K562 (cell line): ENCODE measurements at regions not wholly inside any gene's neighbourhood (a gene's known extent, or its start where the extent isn't known, plus 50 kb on each side); places are given as distances from the start of the nearest gene placed in this dataset.

Experiments
- BDP1 ChIP-seq: IDR thresholded peaks from 3 replicates; pipeline ENCODE4 v1.6.1; 2011; ENCODE audit not compliant: insufficient read length, insufficient read depth
- FOS ChIP-seq: IDR thresholded peaks from 3 replicates; pipeline ENCODE4 v1.6.1; 2011; ENCODE audit not compliant: insufficient read length; ENCODE audit errors: extremely low read depth
- GATA2 ChIP-seq: sonication (generic); formaldehyde crosslinking; IDR thresholded peaks from 2 replicates; pipeline ENCODE4 v1.4.0; 2020; ENCODE audit warnings: mild to moderate bottlenecking, missing genetic modification reagents
- HNRNPL ChIP-seq: fragments of 200-400 bp; formaldehyde crosslinking; IDR thresholded peaks from 2 replicates; pipeline ENCODE4 v1.6.1; 2017; ENCODE audit warnings: low read depth, mild to moderate bottlenecking, low read length
- HNRNPUL1 ChIP-seq: fragments of 200-400 bp; formaldehyde crosslinking; IDR thresholded peaks from 2 replicates; pipeline ENCODE4 v1.6.1; 2017; ENCODE audit warnings: low read length
- KAT7 ChIP-seq: sonication (generic); formaldehyde crosslinking; IDR thresholded peaks from 2 replicates; pipeline ENCODE4 v1.8.0; 2022; ENCODE audit warnings: missing genetic modification reagents, mild to moderate bottlenecking, borderline replicate concordance
- POLR2A ChIP-seq: fragments of 450-650 bp; conservative IDR thresholded peaks from 2 replicates; pipeline ENCODE4 v1.6.1; 2016
- RCOR1 ChIP-seq, 2 experiments: IDR thresholded peaks; 2 replicates each; pipeline ENCODE4 v1.6.1; 2012; ENCODE audit warnings: low read depth in 2 of 2, low read length in 2 of 2, borderline replicate concordance in 1 of 2, improper control_type of control experiment in 1 of 2
- RFX5 ChIP-seq: IDR thresholded peaks from 2 replicates; pipeline ENCODE4 v1.6.1; 2011; ENCODE audit warnings: low read depth, mild to moderate bottlenecking, improper control_type of control experiment, low read length
- SMARCC2 ChIP-seq: fragments of 450-650 bp; IDR thresholded peaks from 2 replicates; pipeline ENCODE4 v1.6.1; 2017; ENCODE audit warnings: antibody characterized with exemption, moderate library complexity, mild to moderate bottlenecking, low read depth
- SP1 ChIP-seq: sonication (generic); formaldehyde crosslinking; IDR thresholded peaks from 2 replicates; pipeline ENCODE4 v1.8.1; 2022; ENCODE audit warnings: mild to moderate bottlenecking, missing genetic modification reagents
- ZNF780A ChIP-seq: fragments of 250-450 bp; sonication (Bioruptor Pico); IDR thresholded peaks from 2 replicates; pipeline ENCODE4 v1.5.0; 2021; ENCODE audit warnings: mild to moderate bottlenecking
- ZNF785 ChIP-seq: fragments of 250-450 bp; sonication (Bioruptor Pico); IDR thresholded peaks from 2 replicates; pipeline ENCODE4 v1.4.0; 2020; ENCODE audit warnings: mild to moderate bottlenecking

- TF ChIP-seq KAT7 (CRISPR knock-in tag), result no peak
- no peak for TF ChIP-seq HNRNPL
- no peak for TF ChIP-seq ZNF785 (CRISPR knock-in tag)
- no peak for TF ChIP-seq BDP1
- TF ChIP-seq GATA2 (CRISPR knock-in tag), result no peak
- TF ChIP-seq POLR2A, result no peak
- TF ChIP-seq FOS, result no peak
- no peak for TF ChIP-seq SMARCC2
- no peak for TF ChIP-seq SP1 (CRISPR knock-in tag)
- TF ChIP-seq HNRNPUL1, result no peak
- TF ChIP-seq ZNF780A (CRISPR knock-in tag), result no peak
- TF ChIP-seq RFX5, result no peak
- no peak for TF ChIP-seq RCOR1 (IDR thresholded peaks at IDR 0.05; ENCODE audit: borderline replicate concordance in 1 of 2, low read depth in 2 of 2, low read length in 2 of 2)
Observed at GRCh38 chr9:129317179-129318011, 139.3 kb upstream of the IER5L start.
